Common myeloid progenitor, CD34-positive (primary cell): ENCODE measurements at regions not wholly inside any gene's neighbourhood (a gene's known extent, or its start where the extent isn't known, plus 50 kb on each side); places are given as distances from the start of the nearest gene placed in this dataset.
"Not testable (repeated sequence)": the region's sequence is repeated elsewhere in the genome, so short reads cannot be mapped to it uniquely, and the experiment has no call there.

Experiments used
- CTCF ChIA-PET: fragments of 350-600 bp; sonication (Branson Sonifier 250); formaldehyde crosslinking; loops from one replicate; lab custom pipeline; 2021; ENCODE audit warnings: antibody characterized with exemption; lab: Charles Lee
- POLR2A ChIA-PET: fragments of 350-600 bp; sonication (Branson Sonifier 250); formaldehyde crosslinking; loops from one replicate; lab custom pipeline; 2021; ENCODE audit warnings: antibody characterized with exemption; lab: Charles Lee
- DNase-seq, 3 donors: peaks; one replicate each; pipeline versions ENCODE4 v3.0.0 to v3.0.0-alpha.2; 2013
- H3K27ac ChIP-seq, 2 experiments: 1 replicate in 1 of 2; 2 replicates in 1 of 2; pipeline ENCODE4 v1.7.0; 2013; ENCODE audit warnings: inconsistent platforms in 2 of 2, low read length in 2 of 2, mild to moderate bottlenecking in 2 of 2, low read depth in 1 of 2, moderate library complexity in 1 of 2; ENCODE audit not compliant: severe bottlenecking in 2 of 2, insufficient read depth in 1 of 2, poor library complexity in 1 of 2
- H3K27me3 ChIP-seq, 5 experiments: replicated peaks in 2 of 5; 1 replicate in 3 of 5; 2 replicates in 2 of 5; pipeline versions ENCODE4 v1.6.1 to v1.7.0; 2013; ENCODE audit warnings: low read length in 4 of 5, mild to moderate bottlenecking in 2 of 5, moderate library complexity in 2 of 5, inconsistent platforms in 1 of 5; ENCODE audit not compliant: insufficient read depth in 5 of 5, control insufficient read depth in 4 of 5
- H3K36me3 ChIP-seq, 4 experiments: 1 replicate in 2 of 4; 2 replicates in 2 of 4; pipeline versions ENCODE4 v1.6.1 to v1.7.0; 2013; ENCODE audit warnings: low read length in 3 of 4, control low read depth in 1 of 4, mild to moderate bottlenecking in 1 of 4; ENCODE audit not compliant: control insufficient read depth in 4 of 4, insufficient read depth in 4 of 4
- H3K4me1 ChIP-seq, 4 experiments: 1 replicate in 3 of 4; 2 replicates in 1 of 4; pipeline versions ENCODE4 v1.6.1 to v1.7.1; 2013; ENCODE audit warnings: low read length in 3 of 4, mild to moderate bottlenecking in 3 of 4, control low read depth in 1 of 4, inconsistent platforms in 1 of 4, moderate library complexity in 1 of 4; ENCODE audit not compliant: control insufficient read depth in 4 of 4, insufficient read depth in 4 of 4; ENCODE audit errors: control extremely low read depth in 1 of 4
- H3K4me3 ChIP-seq, 7 experiments: 1 replicate in 4 of 7; 2 replicates in 3 of 7; pipeline versions ENCODE4 v1.5.1 to v1.7.0; 2013; ENCODE audit warnings: mild to moderate bottlenecking in 7 of 7, low read length in 6 of 7, moderate library complexity in 6 of 7, inconsistent platforms in 2 of 7, low read depth in 2 of 7, control low read depth in 1 of 7; ENCODE audit not compliant: insufficient read depth in 4 of 7, control insufficient read depth in 1 of 7; ENCODE audit errors: extremely low read depth in 1 of 7
- H3K9me3 ChIP-seq, 5 experiments: 1 replicate in 4 of 5; 2 replicates in 1 of 5; pipeline versions ENCODE4 v1.6.1 to v1.7.1; 2013; ENCODE audit warnings: low read length in 4 of 5, mild to moderate bottlenecking in 2 of 5, inconsistent platforms in 1 of 5, low read depth in 1 of 5, moderate library complexity in 1 of 5; ENCODE audit not compliant: control insufficient read depth in 4 of 5, insufficient read depth in 2 of 5; ENCODE audit errors: control extremely low read depth in 1 of 5
- WGBS: methylation state at CpG from one replicate; pipeline ENCODE4 v1.1.5; 2013; ENCODE audit not compliant: insufficient coverage; 5-methylcytosine and 5-hydroxymethylcytosine counted together

DNA sequence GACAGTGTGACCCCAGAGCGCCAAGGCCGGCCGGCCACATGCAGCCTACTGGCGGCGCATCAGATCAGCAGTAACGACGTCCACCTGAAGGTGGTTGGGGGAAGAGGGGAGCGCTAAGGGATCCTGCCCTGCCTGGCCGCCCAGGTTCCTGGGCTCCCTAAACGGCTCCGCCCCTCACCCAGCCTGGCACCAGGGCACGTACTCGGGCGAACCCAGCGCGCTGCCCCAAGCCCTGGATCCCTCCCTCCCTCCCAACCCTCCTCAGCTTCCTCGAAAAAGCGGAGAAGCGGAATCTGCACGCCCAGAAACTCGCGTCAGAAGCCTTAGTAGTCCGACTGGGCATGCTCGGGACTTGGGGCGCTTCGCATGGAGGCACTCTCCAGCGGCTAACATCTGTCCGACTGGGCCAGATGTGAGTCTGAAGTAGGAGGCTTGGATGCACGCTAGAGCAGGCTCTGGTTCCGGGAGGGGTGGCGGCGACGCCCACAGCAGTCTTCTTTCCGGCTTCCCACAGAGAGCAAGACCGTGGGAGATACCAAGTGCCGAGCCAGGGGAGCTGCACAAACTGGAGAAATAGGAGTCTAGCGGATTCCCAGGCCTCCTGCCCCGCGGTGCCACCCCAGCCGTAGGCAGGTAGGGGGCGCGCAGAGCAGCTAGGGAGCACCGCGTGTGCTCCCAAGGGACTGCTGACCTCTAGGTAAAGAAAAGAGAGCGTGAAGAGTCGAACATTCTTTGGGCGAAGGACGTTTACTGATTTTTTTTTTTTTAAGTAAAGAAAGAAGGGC is 114.3 kb upstream of the TEX13C start:
- ChIA-PET CTCF (interaction anchor here (0.6 kb wide), 1 partner anchor 49 kb away, joined by 3 read pairs; no protein-coding TSS in a partner anchor), POLR2A (no interaction called here)
- peak in 2 of 3 donors; percentile 52 to 63 for DNase-seq
- peaks cover 12 to 56% (median 23%) of the 10 kb centered on the region in 5 experiments for H3K27me3 ChIP-seq
- peak overlapping the region in 5 of 7 experiments; percentile 30 to 74 (median 57) for H3K4me3 ChIP-seq
- H3K4me1 ChIP-seq = peaks cover 0 to 25% (median 16%) of the 10 kb centered on the region in 4 experiments
- H3K9me3 ChIP-seq = no peaks in the 10 kb centered on the region
- no peaks in the 10 kb centered on the region for H3K36me3 ChIP-seq
- H3K27ac ChIP-seq = no peak overlapping the region
- WGBS = 30% methylated on average over 31 of the region's 48 CpGs

DNA sequence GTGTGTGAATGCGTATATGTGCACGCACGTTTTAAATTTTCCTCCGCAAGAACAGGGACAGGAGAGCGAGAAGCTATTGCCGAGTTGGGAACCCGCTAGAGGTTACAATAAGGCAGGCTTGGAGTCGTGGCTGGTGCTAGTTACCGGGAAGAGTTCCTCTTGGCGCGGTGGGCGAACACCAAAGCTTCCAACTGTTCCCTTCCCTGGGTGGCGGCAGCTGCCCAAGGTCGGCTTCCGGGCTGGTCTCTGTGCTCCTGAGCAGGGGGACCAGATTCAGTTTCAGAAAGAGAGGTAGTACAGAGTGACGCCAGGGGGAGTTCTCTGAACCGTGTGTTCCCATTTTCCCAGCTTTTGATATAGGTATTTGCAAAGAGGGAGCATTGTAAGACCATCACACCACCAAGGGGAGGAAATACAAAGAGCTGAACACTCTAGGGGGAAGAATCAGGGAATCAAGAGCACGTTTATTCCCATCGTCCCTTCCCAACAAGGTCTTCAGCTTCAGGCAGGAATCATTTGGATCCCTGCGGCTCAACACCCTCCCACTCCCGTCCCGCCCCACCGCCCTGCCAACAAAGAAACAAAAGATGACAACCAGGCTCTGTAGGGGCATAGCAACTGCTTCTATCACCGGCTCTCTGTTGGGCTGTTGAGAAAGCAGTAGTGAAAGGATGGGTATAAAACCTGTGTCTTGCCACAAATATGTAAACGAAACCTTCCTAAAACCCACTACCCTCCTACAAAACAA is 113.6 kb upstream of the TEX13C start:
- Histone ChIP-seq H3K27ac (no peak overlapping the region), H3K4me3 (peak overlapping the region in 6 of 7 experiments; percentile 26 to 74 (median 46)), H3K4me1 (peaks cover 0 to 25% (median 16%) of the 10 kb centered on the region in 4 experiments), H3K36me3 (no peaks in the 10 kb centered on the region), H3K27me3 (peaks cover 12 to 56% (median 24%) of the 10 kb centered on the region in 5 experiments), H3K9me3 (no peaks in the 10 kb centered on the region)
- POLR2A ChIA-PET = no interaction called here
- 29% methylated on average over 14 of the region's 25 CpGs for WGBS
- peak in 1 of 3 donors; percentile 2 for DNase-seq
- CTCF ChIA-PET = interaction anchor here (0.6 kb wide), 1 partner anchor 50 kb away, joined by 3 read pairs; no protein-coding TSS in a partner anchor

DNA sequence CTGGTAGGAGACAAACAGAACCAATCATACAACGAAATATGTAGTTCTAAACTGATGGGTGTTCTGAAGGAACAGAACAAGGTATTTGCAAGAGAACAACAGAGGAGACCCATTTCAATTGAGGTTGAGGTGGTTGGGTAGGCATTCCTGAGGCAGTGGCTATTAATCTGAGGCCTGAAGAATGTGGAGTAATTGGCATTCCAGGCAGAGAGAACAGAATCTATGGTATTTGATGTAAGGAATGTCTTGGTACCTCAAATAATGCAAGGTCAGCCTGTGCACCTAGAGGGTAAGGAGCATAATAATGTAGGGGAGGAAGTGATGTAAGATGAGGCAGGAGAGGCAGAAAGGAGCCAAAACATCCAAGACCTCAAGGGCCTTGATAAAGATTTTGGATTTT is 109.5 kb upstream of the TEX13C start:
- Histone ChIP-seq H3K9me3 (no peaks in the 10 kb centered on the region), H3K4me3 (no peak overlapping the region), H3K27ac (no peak overlapping the region), H3K36me3 (no peaks in the 10 kb centered on the region), H3K4me1 (peaks cover 0 to 6% (median 4%) of the 10 kb centered on the region in 4 experiments), H3K27me3 (peaks cover 3 to 20% (median 8%) of the 10 kb centered on the region in 5 experiments)
- ChIA-PET POLR2A (no interaction called here), CTCF (no interaction called here)
- no peak for DNase-seq
- no CpG with 5 or more reads among the region's 1 CpG for WGBS

DNA sequence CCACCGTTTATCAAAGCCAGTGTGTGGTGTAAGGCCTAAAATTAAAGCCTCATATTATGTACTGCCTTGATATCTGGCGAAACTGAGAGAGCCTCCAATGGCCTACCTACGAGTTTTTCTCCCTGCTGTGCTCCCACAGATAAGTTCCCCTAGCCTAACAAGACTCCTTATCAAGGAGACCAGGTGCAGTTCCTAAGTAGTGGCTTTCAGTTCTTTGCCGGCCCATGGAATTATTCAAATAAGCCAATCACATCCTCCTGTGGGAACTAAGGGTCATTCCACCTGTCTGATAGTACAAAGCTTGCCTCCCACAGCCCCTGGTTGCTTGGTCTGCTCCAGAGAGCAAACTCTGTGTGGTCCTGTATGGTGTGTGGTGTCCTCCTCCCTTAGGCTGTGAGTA is 99.8 kb upstream of the TEX13C start:
- no peaks in the 10 kb centered on the region for H3K4me1 ChIP-seq
- 69% methylated on average over 4 of the region's 4 CpGs for WGBS
- H3K27ac ChIP-seq = no peak overlapping the region
- H3K27me3 ChIP-seq = no peaks in the 10 kb centered on the region
- CTCF ChIA-PET = no interaction called here
- no peak for DNase-seq
- no peaks in the 10 kb centered on the region for H3K36me3 ChIP-seq
- no peaks in the 10 kb centered on the region for H3K9me3 ChIP-seq
- H3K4me3 ChIP-seq = no peak overlapping the region
- POLR2A ChIA-PET = no interaction called here

DNA sequence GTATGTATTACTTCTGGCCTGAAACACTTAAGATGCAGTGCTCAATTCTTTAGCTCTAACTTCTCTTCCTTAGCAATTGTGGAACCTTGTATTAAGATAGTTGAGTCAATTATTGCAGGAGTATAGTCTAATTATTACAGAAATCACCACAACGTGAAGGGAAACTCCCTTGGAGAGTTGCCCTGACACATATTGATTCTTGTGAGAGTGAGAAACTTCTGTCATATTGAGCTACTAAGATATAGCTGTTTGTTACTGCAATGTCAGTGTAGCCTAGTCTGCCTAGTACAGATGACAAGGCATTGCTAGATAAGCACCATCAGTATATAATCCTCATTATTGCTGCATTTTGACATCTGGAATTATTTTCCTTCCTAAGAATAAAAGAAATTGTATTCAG is 82.7 kb upstream of the TEX13C start:
- no CpG with 5 or more reads among the region's 1 CpG for WGBS

DNA sequence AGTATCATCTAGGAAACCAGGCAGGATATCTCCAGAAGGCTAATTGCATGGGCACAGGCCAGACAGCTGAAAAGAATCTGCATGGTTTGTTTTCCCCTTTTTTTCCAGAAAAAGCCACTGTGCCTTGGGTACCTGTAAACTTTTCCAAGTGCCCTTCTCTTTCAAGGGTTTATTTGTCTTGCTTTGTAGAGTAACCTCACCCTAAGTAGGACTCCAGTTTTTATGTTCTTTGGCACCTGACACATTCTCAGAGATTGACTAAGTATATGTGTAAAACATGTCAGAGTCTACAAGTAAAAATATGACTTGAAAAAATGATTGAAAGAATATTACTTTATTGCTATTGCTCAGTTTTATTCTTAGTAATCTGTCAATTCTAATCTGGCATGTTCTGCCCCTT is 70.7 kb upstream of the TEX13C start:
- H3K4me3 ChIP-seq = no peak overlapping the region
- no peaks in the 10 kb centered on the region for H3K9me3 ChIP-seq
- no peak overlapping the region for H3K27ac ChIP-seq
- no peaks in the 10 kb centered on the region for H3K36me3 ChIP-seq
- ChIA-PET CTCF (no interaction called here), POLR2A (no interaction called here)
- DNase-seq = no peak
- no peaks in the 10 kb centered on the region for H3K4me1 ChIP-seq
- no peaks in the 10 kb centered on the region for H3K27me3 ChIP-seq

More for the DNA sequence above, 82.7 kb upstream of the TEX13C start:
- Histone ChIP-seq H3K36me3 (no peaks in the 10 kb centered on the region), H3K9me3 (no peaks in the 10 kb centered on the region), H3K27me3 (no peaks in the 10 kb centered on the region), H3K4me1 (no peaks in the 10 kb centered on the region), H3K4me3 (no peak overlapping the region), H3K27ac (no peak overlapping the region)
- CTCF ChIA-PET = no interaction called here
- POLR2A ChIA-PET = no interaction called here
- no peak for DNase-seq

DNA sequence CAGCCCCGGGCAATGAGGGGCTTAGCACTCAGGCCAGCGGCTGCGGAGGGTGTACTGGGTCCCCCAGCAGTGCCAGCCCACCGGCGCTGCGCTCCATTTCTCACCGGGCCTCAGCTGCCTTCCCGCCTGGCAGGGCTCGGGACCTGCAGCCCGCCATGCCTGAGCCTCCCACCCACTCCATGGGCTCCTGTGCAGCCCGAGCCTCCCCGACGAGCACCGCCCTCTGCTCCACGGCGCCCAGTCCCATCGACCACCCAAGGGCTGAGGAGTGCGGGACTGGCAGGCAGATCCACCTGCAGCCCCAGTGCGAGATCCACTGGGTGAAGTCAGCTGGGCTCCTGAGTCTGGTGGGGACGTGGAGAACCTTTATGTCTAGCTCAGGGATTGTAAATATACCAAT is 63.9 kb upstream of the TEX13C start:
- H3K4me1 ChIP-seq, H3K9me3 ChIP-seq, H3K4me3 ChIP-seq, H3K36me3 ChIP-seq, CTCF ChIA-PET, DNase-seq, POLR2A ChIA-PET, H3K27me3 ChIP-seq, H3K27ac ChIP-seq: not testable (repeated sequence)
- WGBS = 95% methylated on average over 11 of the region's 20 CpGs
